ENCODE measurements at regions not wholly inside any gene's neighbourhood (a gene's known extent, or its start where the extent isn't known, plus 50 kb on each side); places are given as distances from the start of the nearest gene placed in this dataset.

- H2AFZ ChIP-seq (ENCODE audit: control insufficient read depth, low read length) = no peak overlapping the region
- peaks cover 7% of the 10 kb centered on the region for H3K4me1 ChIP-seq (ENCODE audit: control insufficient read depth, extremely low read depth, insufficient read depth, low read length)
- H4K20me1 ChIP-seq (ENCODE audit: control insufficient read depth, extremely low read depth, insufficient read depth, low read length) = no peaks in the 10 kb centered on the region
- peak; percentile 9 for DNase-seq (ENCODE audit: low read depth, low spot score)
- peak overlapping the region; percentile 22 for H3K4me2 ChIP-seq (ENCODE audit: control insufficient read depth, extremely low read depth, insufficient read depth, low read depth, low read length)
- no peaks in the 10 kb centered on the region for H3K79me2 ChIP-seq (ENCODE audit: control insufficient read depth, insufficient read depth, low read length)
- no peaks in the 10 kb centered on the region for H3K36me3 ChIP-seq (ENCODE audit: control insufficient read depth in 2 of 2, extremely low read depth in 1 of 2, insufficient read depth in 2 of 2, low read length in 2 of 2)
- H3K27me3 ChIP-seq (ENCODE audit: control insufficient read depth, extremely low read depth, insufficient read depth, low read length) = no peaks in the 10 kb centered on the region
- dilution Hi-C loops (cut with MboI; ENCODE audit: extremely low pct_ligation_motif_present, low sequenced_read_pairs) = no loop called here
- FAIRE-seq = no peak
- H3K9me1 ChIP-seq (ENCODE audit: control insufficient read depth, extremely low read depth, insufficient read depth, low read length) = no peaks in the 10 kb centered on the region
- no peak overlapping the region for H3K9ac ChIP-seq (ENCODE audit: control insufficient read depth, extremely low read depth, insufficient read depth, low read length)
- H3K27ac ChIP-seq (ENCODE audit: control insufficient read depth, insufficient read depth, low read length) = no peak overlapping the region
- peak overlapping the region in 1 of 3 experiments; percentile 22 for H3K4me3 ChIP-seq (ENCODE audit: control insufficient read depth in 2 of 3, extremely low read depth in 1 of 3, insufficient read depth in 2 of 3, low read depth in 1 of 3, low read length in 3 of 3)
- TF ChIP-seq EZH2 (IDR thresholded peaks at IDR 0.05; ENCODE audit: low read length) = no peak
- TF ChIP-seq, protein P1, sequence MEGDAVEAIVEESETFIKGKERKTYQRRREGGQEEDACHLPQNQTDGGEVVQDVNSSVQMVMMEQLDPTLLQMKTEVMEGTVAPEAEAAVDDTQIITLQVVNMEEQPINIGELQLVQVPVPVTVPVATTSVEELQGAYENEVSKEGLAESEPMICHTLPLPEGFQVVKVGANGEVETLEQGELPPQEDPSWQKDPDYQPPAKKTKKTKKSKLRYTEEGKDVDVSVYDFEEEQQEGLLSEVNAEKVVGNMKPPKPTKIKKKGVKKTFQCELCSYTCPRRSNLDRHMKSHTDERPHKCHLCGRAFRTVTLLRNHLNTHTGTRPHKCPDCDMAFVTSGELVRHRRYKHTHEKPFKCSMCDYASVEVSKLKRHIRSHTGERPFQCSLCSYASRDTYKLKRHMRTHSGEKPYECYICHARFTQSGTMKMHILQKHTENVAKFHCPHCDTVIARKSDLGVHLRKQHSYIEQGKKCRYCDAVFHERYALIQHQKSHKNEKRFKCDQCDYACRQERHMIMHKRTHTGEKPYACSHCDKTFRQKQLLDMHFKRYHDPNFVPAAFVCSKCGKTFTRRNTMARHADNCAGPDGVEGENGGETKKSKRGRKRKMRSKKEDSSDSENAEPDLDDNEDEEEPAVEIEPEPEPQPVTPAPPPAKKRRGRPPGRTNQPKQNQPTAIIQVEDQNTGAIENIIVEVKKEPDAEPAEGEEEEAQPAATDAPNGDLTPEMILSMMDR (optimal IDR thresholded peaks at IDR 0.05 in 1 of 3, IDR thresholded peaks at IDR 0.05 in 1 of 3, conservative IDR thresholded peaks at IDR 0.05 in 1 of 3; ENCODE audit: extremely low read depth in 1 of 3, insufficient read depth in 2 of 3, low read length in 3 of 3) = no peak
- no peaks in the 10 kb centered on the region for H3K9me3 ChIP-seq (ENCODE audit: control insufficient read depth, low read depth, low read length)
These were observed 493.3 kb downstream of the PRELID2 start for GRCh38 chr5:145341842-145342241.

DNA sequence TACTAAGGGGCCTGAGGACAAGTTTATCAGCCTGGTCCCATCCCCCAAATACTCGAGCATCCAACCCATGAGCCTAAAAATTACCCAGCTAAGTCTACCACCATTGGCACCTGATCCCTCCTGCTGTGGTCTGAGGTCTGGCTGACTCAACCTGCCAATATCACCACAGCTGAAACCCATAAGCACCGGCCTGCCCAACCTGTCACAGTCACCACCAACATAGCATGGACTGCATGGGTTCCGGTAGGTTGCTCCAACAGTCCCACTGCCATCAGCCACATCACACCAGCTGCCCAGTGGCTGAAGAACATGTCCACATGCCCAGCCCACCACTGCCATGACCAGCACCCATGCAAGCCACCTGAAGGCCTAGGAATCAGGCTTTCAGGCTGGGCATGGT is 495.0 kb downstream of the PRELID2 start:
- DNase-seq (ENCODE audit: low read depth, low spot score) (no peak), FAIRE-seq (no peak)
- H2AFZ ChIP-seq (ENCODE audit: control insufficient read depth, low read length) = no peak overlapping the region
- dilution Hi-C loops (cut with MboI; ENCODE audit: extremely low pct_ligation_motif_present, low sequenced_read_pairs) = no loop called here
- no peaks in the 10 kb centered on the region for H4K20me1 ChIP-seq (ENCODE audit: control insufficient read depth, extremely low read depth, insufficient read depth, low read length)
- no peaks in the 10 kb centered on the region for H3K27me3 ChIP-seq (ENCODE audit: control insufficient read depth, extremely low read depth, insufficient read depth, low read length)
- H3K9me3 ChIP-seq (ENCODE audit: control insufficient read depth, low read depth, low read length) = no peaks in the 10 kb centered on the region
- no peaks in the 10 kb centered on the region for H3K36me3 ChIP-seq (ENCODE audit: control insufficient read depth in 2 of 2, extremely low read depth in 1 of 2, insufficient read depth in 2 of 2, low read length in 2 of 2)
- no peak overlapping the region for H3K27ac ChIP-seq (ENCODE audit: control insufficient read depth, insufficient read depth, low read length)
- H3K9ac ChIP-seq (ENCODE audit: control insufficient read depth, extremely low read depth, insufficient read depth, low read length) = no peak overlapping the region
- H3K4me3 ChIP-seq (ENCODE audit: control insufficient read depth in 2 of 3, extremely low read depth in 1 of 3, insufficient read depth in 2 of 3, low read depth in 1 of 3, low read length in 3 of 3) = no peak overlapping the region
- H3K9me1 ChIP-seq (ENCODE audit: control insufficient read depth, extremely low read depth, insufficient read depth, low read length) = no peaks in the 10 kb centered on the region
- no peak overlapping the region for H3K4me2 ChIP-seq (ENCODE audit: control insufficient read depth, extremely low read depth, insufficient read depth, low read depth, low read length)
- H3K4me1 ChIP-seq (ENCODE audit: control insufficient read depth, extremely low read depth, insufficient read depth, low read length) = peaks cover 7% of the 10 kb centered on the region
- H3K79me2 ChIP-seq (ENCODE audit: control insufficient read depth, insufficient read depth, low read length) = no peaks in the 10 kb centered on the region
- TF ChIP-seq, protein P1 (optimal IDR thresholded peaks at IDR 0.05 in 1 of 3, IDR thresholded peaks at IDR 0.05 in 1 of 3, conservative IDR thresholded peaks at IDR 0.05 in 1 of 3; ENCODE audit: extremely low read depth in 1 of 3, insufficient read depth in 2 of 3, low read length in 3 of 3) = no peak
- no peak for TF ChIP-seq EZH2 (IDR thresholded peaks at IDR 0.05; ENCODE audit: low read length)

Data from keratinocyte (primary cell).